ENCODE measurements at regions not wholly inside any gene's neighbourhood (a gene's known extent, or its start where the extent isn't known, plus 50 kb on each side); places are given as distances from the start of the nearest gene placed in this dataset.

DNA sequence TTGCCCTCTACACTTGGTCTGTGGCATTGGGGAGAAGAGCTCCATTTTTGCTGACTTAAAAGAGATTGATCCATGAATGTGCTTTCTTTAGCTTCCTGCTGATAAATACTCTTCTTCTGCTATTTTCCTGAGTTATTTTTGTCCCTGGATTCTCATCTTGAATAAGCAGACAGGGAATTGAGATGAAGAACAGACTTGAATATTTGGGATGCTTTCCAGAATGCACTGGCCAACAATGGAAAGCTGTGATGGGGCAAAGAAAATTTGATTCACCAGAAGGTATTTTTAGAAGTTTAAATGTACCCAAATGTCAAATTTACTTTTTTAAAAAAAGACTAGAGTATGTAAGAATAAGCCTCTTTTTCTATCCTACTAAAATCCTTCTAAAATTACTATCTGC is 309.9 kb upstream of the PPP1R2C start:
- DNase-seq (ENCODE audit: low read depth in 1 of 2, low spot score in 1 of 2) = peak in 1 of 2 donors; percentile 38
- Histone ChIP-seq H3K27me3 (no peaks in the 10 kb centered on the region), H3K36me3 (no peaks in the 10 kb centered on the region), H3K4me1 (ENCODE audit: low read depth) (peaks cover 20% of the 10 kb centered on the region), H3K4me3 (no peak overlapping the region), H3K9me3 (ENCODE audit: low read depth) (no peaks in the 10 kb centered on the region), H3K27ac (peak overlapping the region; percentile 84)
- TF ChIP-seq, protein P1, sequence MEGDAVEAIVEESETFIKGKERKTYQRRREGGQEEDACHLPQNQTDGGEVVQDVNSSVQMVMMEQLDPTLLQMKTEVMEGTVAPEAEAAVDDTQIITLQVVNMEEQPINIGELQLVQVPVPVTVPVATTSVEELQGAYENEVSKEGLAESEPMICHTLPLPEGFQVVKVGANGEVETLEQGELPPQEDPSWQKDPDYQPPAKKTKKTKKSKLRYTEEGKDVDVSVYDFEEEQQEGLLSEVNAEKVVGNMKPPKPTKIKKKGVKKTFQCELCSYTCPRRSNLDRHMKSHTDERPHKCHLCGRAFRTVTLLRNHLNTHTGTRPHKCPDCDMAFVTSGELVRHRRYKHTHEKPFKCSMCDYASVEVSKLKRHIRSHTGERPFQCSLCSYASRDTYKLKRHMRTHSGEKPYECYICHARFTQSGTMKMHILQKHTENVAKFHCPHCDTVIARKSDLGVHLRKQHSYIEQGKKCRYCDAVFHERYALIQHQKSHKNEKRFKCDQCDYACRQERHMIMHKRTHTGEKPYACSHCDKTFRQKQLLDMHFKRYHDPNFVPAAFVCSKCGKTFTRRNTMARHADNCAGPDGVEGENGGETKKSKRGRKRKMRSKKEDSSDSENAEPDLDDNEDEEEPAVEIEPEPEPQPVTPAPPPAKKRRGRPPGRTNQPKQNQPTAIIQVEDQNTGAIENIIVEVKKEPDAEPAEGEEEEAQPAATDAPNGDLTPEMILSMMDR (IDR thresholded peaks at IDR 0.05; ENCODE audit: low read depth, low read length) = no peak

DNA sequence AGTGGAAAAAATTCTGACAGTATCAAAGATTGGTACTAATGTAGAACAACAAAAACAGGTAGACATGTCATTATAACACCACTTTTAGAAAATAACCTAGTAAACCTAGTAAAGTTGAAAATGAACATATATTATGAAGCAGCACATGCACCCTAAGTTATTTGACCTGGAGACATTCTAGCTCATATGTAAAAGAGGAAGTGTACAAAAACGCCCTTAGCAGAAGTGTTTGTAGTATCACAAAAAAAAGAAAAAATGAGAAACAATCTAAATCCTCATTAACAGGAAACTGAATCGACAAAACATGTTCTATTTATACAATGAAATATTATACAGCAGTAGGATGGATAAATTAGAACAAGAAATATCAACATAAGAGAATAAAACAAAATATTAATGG is 318.9 kb upstream of the PPP1R2C start:
- Histone ChIP-seq H3K27me3 (no peaks in the 10 kb centered on the region), H3K4me1 (ENCODE audit: low read depth) (peaks cover 9% of the 10 kb centered on the region), H3K36me3 (no peaks in the 10 kb centered on the region), H3K9me3 (ENCODE audit: low read depth) (no peaks in the 10 kb centered on the region), H3K4me3 (no peak overlapping the region), H3K27ac (no peak overlapping the region)
- TF ChIP-seq, protein P1 (IDR thresholded peaks at IDR 0.05; ENCODE audit: low read depth, low read length) = no peak
- DNase-seq (ENCODE audit: low read depth in 1 of 2, low spot score in 1 of 2) = no peak

DNA sequence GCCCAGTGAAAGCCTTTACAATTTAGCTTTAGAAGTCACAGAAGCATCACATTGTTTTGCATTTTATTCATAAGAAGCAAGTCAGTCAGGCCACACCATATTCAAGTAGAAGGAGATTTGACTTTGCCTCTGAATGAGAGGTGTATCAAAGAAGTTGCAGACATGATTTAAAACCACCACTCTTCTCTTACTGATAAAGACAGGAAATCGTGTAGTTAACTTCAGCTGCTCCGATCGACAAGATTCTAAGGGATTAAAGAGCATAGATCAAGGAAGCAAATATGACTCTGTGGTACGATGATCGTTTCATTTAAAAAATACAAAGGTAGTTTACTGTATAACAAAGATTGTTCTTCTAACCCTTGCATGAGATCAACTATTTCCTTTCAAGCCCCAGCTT is 328.0 kb upstream of the PPP1R2C start:
- Histone ChIP-seq H3K36me3 (no peaks in the 10 kb centered on the region), H3K9me3 (ENCODE audit: low read depth) (no peaks in the 10 kb centered on the region), H3K4me3 (no peak overlapping the region), H3K27me3 (no peaks in the 10 kb centered on the region), H3K27ac (no peak overlapping the region), H3K4me1 (ENCODE audit: low read depth) (no peaks in the 10 kb centered on the region)
- TF ChIP-seq, protein P1 (IDR thresholded peaks at IDR 0.05; ENCODE audit: low read depth, low read length) = no peak
- no peak for DNase-seq (ENCODE audit: low read depth in 1 of 2, low spot score in 1 of 2)

DNA sequence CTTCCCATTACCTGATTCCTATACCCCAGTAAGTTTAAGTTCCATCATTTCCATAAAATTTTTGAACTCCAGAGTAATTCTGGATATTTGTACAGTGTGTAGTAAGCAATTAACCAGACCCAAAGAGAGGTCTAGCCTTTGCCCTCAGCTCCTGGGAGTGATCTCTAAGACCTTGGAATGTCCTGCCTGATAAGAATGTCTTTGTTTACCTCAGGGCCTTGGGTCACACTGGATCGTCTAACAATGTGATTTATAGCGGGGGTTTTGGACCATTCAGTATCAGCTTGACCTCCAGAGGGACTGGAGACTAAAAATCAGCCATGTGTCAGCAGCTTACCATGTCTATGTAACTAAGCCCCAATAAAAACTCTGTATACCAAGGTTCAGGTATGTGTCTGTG is 330.9 kb upstream of the PPP1R2C start:
- no peaks in the 10 kb centered on the region for H3K4me1 ChIP-seq (ENCODE audit: low read depth)
- H3K27me3 ChIP-seq = no peaks in the 10 kb centered on the region
- no peak for DNase-seq (ENCODE audit: low read depth in 1 of 2, low spot score in 1 of 2)
- H3K27ac ChIP-seq = no peak overlapping the region
- H3K9me3 ChIP-seq (ENCODE audit: low read depth) = no peaks in the 10 kb centered on the region
- no peaks in the 10 kb centered on the region for H3K36me3 ChIP-seq
- H3K4me3 ChIP-seq = no peak overlapping the region
- TF ChIP-seq, protein P1 (IDR thresholded peaks at IDR 0.05; ENCODE audit: low read depth, low read length) = no peak

DNA sequence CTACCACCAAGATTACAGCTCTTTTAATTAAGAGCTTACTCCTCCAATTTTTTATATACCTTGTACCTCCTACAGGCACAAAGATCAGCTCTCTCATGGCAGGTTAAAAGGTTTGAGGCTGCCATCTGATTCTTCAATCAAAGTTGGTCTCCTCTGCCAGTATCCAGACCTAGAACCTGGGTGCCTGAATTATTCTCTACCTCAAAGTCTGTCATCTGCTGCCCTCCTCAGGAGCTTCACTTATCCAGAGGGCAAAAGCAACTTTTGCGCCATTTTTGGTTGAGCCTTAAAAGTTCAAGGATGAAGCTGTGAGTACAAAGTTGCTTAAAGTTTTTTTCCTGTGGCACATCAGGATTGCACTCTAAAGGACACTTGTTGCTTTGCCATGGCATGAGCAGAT is 343.7 kb upstream of the PPP1R2C start:
- TF ChIP-seq, protein P1 (IDR thresholded peaks at IDR 0.05; ENCODE audit: low read depth, low read length) = no peak
- Histone ChIP-seq H3K27me3 (no peaks in the 10 kb centered on the region), H3K4me3 (no peak overlapping the region), H3K9me3 (ENCODE audit: low read depth) (no peaks in the 10 kb centered on the region), H3K27ac (no peak overlapping the region), H3K4me1 (ENCODE audit: low read depth) (no peaks in the 10 kb centered on the region), H3K36me3 (no peaks in the 10 kb centered on the region)
- DNase-seq (ENCODE audit: low read depth in 1 of 2, low spot score in 1 of 2) = peak in 1 of 2 donors; percentile 2

DNA sequence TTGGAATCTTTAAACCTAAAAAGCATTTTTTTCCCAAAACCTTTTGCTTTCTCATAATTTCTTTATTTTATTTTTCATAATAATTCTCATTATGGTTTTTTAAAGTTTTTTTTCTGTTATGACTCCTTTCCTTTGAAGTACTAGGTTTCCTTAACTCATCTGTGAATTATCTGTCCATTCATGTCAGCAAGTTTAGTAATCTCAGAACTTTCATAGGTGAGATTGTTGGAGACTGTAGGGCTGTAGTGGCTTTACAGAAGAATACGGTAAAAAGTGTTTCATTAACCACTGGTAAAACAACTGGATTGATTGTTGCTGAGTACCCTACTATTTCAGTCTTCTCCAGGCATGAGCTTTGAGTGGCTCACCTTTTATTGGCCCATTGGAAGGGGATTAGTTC is 361.7 kb upstream of the PPP1R2C start:
- no peak overlapping the region for H3K4me3 ChIP-seq
- H3K9me3 ChIP-seq (ENCODE audit: low read depth) = no peaks in the 10 kb centered on the region
- H3K27ac ChIP-seq = no peak overlapping the region
- DNase-seq (ENCODE audit: low read depth in 1 of 2, low spot score in 1 of 2) = no peak
- TF ChIP-seq, protein P1 (IDR thresholded peaks at IDR 0.05; ENCODE audit: low read depth, low read length) = no peak
- H3K27me3 ChIP-seq = no peaks in the 10 kb centered on the region
- no peaks in the 10 kb centered on the region for H3K36me3 ChIP-seq
- H3K4me1 ChIP-seq (ENCODE audit: low read depth) = peaks cover 27% of the 10 kb centered on the region
